K562 (cell line): ENCODE measurements at regions not wholly inside any gene's neighbourhood (a gene's known extent, or its start where the extent isn't known, plus 50 kb on each side); places are given as distances from the start of the nearest gene placed in this dataset.
A peak's percentile ranks its signal among the peaks of the same experiment; 100 is the strongest.

ENCODE experiments used
- ATAC-seq: fragments of 200-7000 bp; cut with Tn5 transposase; 3 replicates; pipeline ENCODE4 v1.9.1; 2020; ENCODE audit warnings: moderate library complexity
- BruUV-seq: library from RNA; stranded (reverse); fragments of 400-500 nt; replicated peaks from 2 replicates; lab custom pipeline; 2021; lab: Mats Ljungman, UMichigan
- CTCF ChIA-PET: fragments of 300-600 bp; formaldehyde crosslinking; extraction: SDS; loops from one replicate; lab custom pipeline; 2021; ENCODE audit warnings: low intra/inter-chr PET ratio; lab: Yijun Ruan, JAX
- POLR2A ChIA-PET: fragments of 300-600, 350-650 bp; sonication (Branson Sonifier 250); formaldehyde crosslinking; extraction: SDS; loops from one replicate; lab custom pipeline; 2021; ENCODE audit warnings: antibody characterized with exemption, inconsistent platforms; lab: Yijun Ruan, JAX
- DNase-seq, 4 experiments: peaks; one replicate each; pipeline versions ENCODE4 v3.0.0 to v3.0.0-alpha.2; 2011 to 2018; ENCODE audit warnings: low spot score in 3 of 4, mixed read lengths in 3 of 4; ENCODE audit errors: extremely low read depth in 1 of 4
- FAIRE-seq: peaks from 2 replicates; lab custom pipeline; 2011; peaks lifted over from hg19 to GRCh38; lab: Jason Lieb, UNC
- H2AFZ ChIP-seq: 2 replicates; pipeline ENCODE4 v1.6.0; 2011; ENCODE audit warnings: low read depth, low read length, control low read depth, inconsistent platforms
- H3K27ac ChIP-seq: fragments of 200-600 bp; 3 replicates; pipeline ENCODE4 v1.8.0; 2011; ENCODE audit warnings: low read depth, mild to moderate bottlenecking, control low read depth, inconsistent platforms, low read length, moderate library complexity, mixed read lengths; ENCODE audit errors: extremely low read depth
- H3K27me3 ChIP-seq, 2 experiments: fragments of 300-600 bp in 1 of 2; 2 replicates in 1 of 2; 3 replicates in 1 of 2; pipeline versions ENCODE4 v1.6.0 to v1.8.0; 2011; ENCODE audit warnings: inconsistent platforms in 2 of 2, low read length in 2 of 2, mild to moderate bottlenecking in 1 of 2, mixed read lengths in 1 of 2, moderate library complexity in 1 of 2; ENCODE audit not compliant: control insufficient read depth in 2 of 2, insufficient read depth in 2 of 2
- H3K36me3 ChIP-seq: fragments of 300-600 bp; 3 replicates; pipeline ENCODE4 v1.8.0; 2011; ENCODE audit warnings: mild to moderate bottlenecking, low read length, inconsistent platforms; ENCODE audit not compliant: control insufficient read depth, insufficient read depth
- H3K4me1 ChIP-seq, 2 experiments: fragments of 200-600 bp in 1 of 2; replicated peaks in 1 of 2; 2 replicates in 1 of 2; 3 replicates in 1 of 2; pipeline versions ENCODE4 v1.5.1 to v1.8.0; 2011; ENCODE audit warnings: inconsistent platforms in 2 of 2, low read length in 2 of 2, mild to moderate bottlenecking in 1 of 2, mixed read lengths in 1 of 2, moderate library complexity in 1 of 2; ENCODE audit not compliant: control insufficient read depth in 2 of 2, insufficient read depth in 2 of 2
- H3K4me2 ChIP-seq: 2 replicates; pipeline ENCODE4 v1.6.1; 2011; ENCODE audit warnings: low read length, control low read depth, inconsistent platforms, mixed read lengths; ENCODE audit not compliant: insufficient read depth
- H3K4me3 ChIP-seq: fragments of 200-600 bp; sonication (generic), shearing (Covaris generic); 2 replicates; pipeline ENCODE4 v1.5.1; 2016; ENCODE audit warnings: control low read depth, inconsistent platforms
- H3K79me2 ChIP-seq: fragments of 200-600 bp; 3 replicates; pipeline ENCODE4 v1.8.0; 2011; ENCODE audit warnings: low read length, inconsistent platforms; ENCODE audit not compliant: control insufficient read depth, insufficient read depth
- H3K9ac ChIP-seq, 2 experiments: 2 replicates each; pipeline versions ENCODE4 v1.6.0 to v1.6.1; 2011; ENCODE audit warnings: low read depth in 2 of 2, low read length in 2 of 2, control low read depth in 1 of 2, inconsistent platforms in 1 of 2, mild to moderate bottlenecking in 1 of 2, mixed read lengths in 1 of 2; ENCODE audit not compliant: insufficient read depth in 1 of 2
- H3K9me1 ChIP-seq: one replicate; pipeline ENCODE4 v1.6.0; 2011; ENCODE audit warnings: inconsistent platforms, mild to moderate bottlenecking, low read length, moderate library complexity; ENCODE audit not compliant: control insufficient read depth, insufficient read depth
- H3K9me3 ChIP-seq: replicated peaks from 2 replicates; pipeline ENCODE4 v1.5.1; 2011; ENCODE audit warnings: low read depth, low read length, inconsistent platforms; ENCODE audit not compliant: control insufficient read depth, insufficient read depth
- H4K20me1 ChIP-seq: replicated peaks from 2 replicates; pipeline ENCODE4 v1.6.1; 2011; ENCODE audit warnings: low read length, inconsistent platforms, mixed read lengths; ENCODE audit not compliant: control insufficient read depth, insufficient read depth
- ARNT ChIP-seq, 2 experiments: fragments of 450-650 bp; IDR thresholded peaks; 2 replicates each; pipeline ENCODE4 v1.6.1; 2016; ENCODE audit warnings: mild to moderate bottlenecking in 1 of 2
- ATF1 ChIP-seq, 2 experiments: fragments of 450-650 bp in 1 of 2; IDR thresholded peaks; 2 replicates each; pipeline ENCODE4 v1.6.1; 2016; ENCODE audit warnings: missing compliant biosample characterization in 1 of 2, missing genetic modification characterization in 1 of 2
- MTA2 ChIP-seq: fragments of 450-650 bp; IDR thresholded peaks from 2 replicates; pipeline ENCODE4 v1.6.1; 2016; ENCODE audit warnings: low read depth
- ZFP1 ChIP-seq: fragments of 450-650 bp; formaldehyde crosslinking; IDR thresholded peaks from 2 replicates; pipeline ENCODE4 v1.4.0; 2020; ENCODE audit warnings: mild to moderate bottlenecking, mixed read lengths
- ZNF140 ChIP-seq: fragments of 250-450 bp; sonication (Bioruptor Pico); IDR thresholded peaks from 2 replicates; pipeline ENCODE4 v1.8.0; 2021; ENCODE audit warnings: moderate library complexity, mild to moderate bottlenecking, inconsistent platforms
- ZNF507 ChIP-seq: conservative IDR thresholded peaks from 2 replicates; pipeline ENCODE4 v1.6.1; 2017; ENCODE audit warnings: missing genetic modification characterization, missing compliant biosample characterization
- WGBS: fragments of 100-300 bp; shearing (Covaris generic); methylation state at CpG from one replicate; pipeline ENCODE4 v1.1.6; 2016; ENCODE audit warnings: low coverage, mixed read lengths; ENCODE audit not compliant: insufficient coverage; ENCODE audit errors: missing lambda C conversion rate; 5-methylcytosine and 5-hydroxymethylcytosine counted together
- in situ Hi-C: fragments of 300-500 bp; cut with MboI; formaldehyde crosslinking; loops from 4 replicates; pipeline ENCODE4 v1.15.0; 2018; ENCODE audit warnings: inconsistent platforms, mixed read lengths
- intact Hi-C: fragments of 100-400 bp; cut with micrococcal nuclease; formaldehyde crosslinking; loops from 2 replicates; pipeline ENCODE4 v1.14.2; 2022
- TF ChIP-seq, protein P1 (sequence below): IDR thresholded peaks from 2 replicates; pipeline ENCODE4 v1.6.1; 2011; ENCODE audit warnings: borderline replicate concordance, low read depth, mild to moderate bottlenecking, moderate library complexity, low read length; ENCODE audit not compliant: insufficient read depth, poor library complexity, severe bottlenecking

- ChIA-PET CTCF (no interaction called here), POLR2A (no interaction called here)
- no peak overlapping the region for H3K9ac ChIP-seq
- H3K79me2 ChIP-seq = no peaks in the 10 kb centered on the region
- intact Hi-C loops = no loop called here
- in situ Hi-C loops = no loop called here
- no peaks in the 10 kb centered on the region for H3K4me1 ChIP-seq
- H3K4me2 ChIP-seq = no peak overlapping the region
- no peak for DNase-seq
- TF ChIP-seq, protein P1, sequence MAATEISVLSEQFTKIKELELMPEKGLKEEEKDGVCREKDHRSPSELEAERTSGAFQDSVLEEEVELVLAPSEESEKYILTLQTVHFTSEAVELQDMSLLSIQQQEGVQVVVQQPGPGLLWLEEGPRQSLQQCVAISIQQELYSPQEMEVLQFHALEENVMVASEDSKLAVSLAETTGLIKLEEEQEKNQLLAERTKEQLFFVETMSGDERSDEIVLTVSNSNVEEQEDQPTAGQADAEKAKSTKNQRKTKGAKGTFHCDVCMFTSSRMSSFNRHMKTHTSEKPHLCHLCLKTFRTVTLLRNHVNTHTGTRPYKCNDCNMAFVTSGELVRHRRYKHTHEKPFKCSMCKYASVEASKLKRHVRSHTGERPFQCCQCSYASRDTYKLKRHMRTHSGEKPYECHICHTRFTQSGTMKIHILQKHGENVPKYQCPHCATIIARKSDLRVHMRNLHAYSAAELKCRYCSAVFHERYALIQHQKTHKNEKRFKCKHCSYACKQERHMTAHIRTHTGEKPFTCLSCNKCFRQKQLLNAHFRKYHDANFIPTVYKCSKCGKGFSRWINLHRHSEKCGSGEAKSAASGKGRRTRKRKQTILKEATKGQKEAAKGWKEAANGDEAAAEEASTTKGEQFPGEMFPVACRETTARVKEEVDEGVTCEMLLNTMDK = no peak
- no peak for TF ChIP-seq ATF1 (CRISPR knock-in tag; IDR thresholded peaks at IDR 0.05)
- peak; percentile 21; the same call in 1 of the 2 replicates for TF ChIP-seq ATF1 (tag; IDR thresholded peaks at IDR 0.05)
- TF ChIP-seq ZFP1 (CRISPR knock-in tag) = no peak
- no peak for TF ChIP-seq ZNF140 (CRISPR knock-in tag)
- no peak for TF ChIP-seq ARNT (IDR thresholded peaks at IDR 0.05)
- no peak for TF ChIP-seq ZNF507 (tag)
- no peak for TF ChIP-seq MTA2
- H3K27ac ChIP-seq = no peak overlapping the region
- WGBS = 7% methylated on average over 9 of the region's 9 CpGs
- FAIRE-seq = no peak
- H3K27me3 ChIP-seq = peaks cover 11 to 42% of the 10 kb centered on the region in 2 experiments; a peak in 3 of 5 replicates
- no peaks in the 10 kb centered on the region for H3K36me3 ChIP-seq
- no peaks in the 10 kb centered on the region for H4K20me1 ChIP-seq
- H3K9me3 ChIP-seq = no peaks in the 10 kb centered on the region
- no peak overlapping the region for H2AFZ ChIP-seq
- H3K9me1 ChIP-seq = no peaks in the 10 kb centered on the region
- no peak for ATAC-seq
- no TSS peak for BruUV-seq
- no peak overlapping the region for H3K4me3 ChIP-seq
These were observed 242.4 kb downstream of the BMP7 start for GRCh38 chr20:57023997-57024396.
